T-cell (primary cell): ENCODE measurements at regions not wholly inside any gene's neighbourhood (a gene's known extent, or its start where the extent isn't known, plus 50 kb on each side); places are given as distances from the start of the nearest gene placed in this dataset.

Experiments
- ATAC-seq, 4 experiments: fragments of 200-7000 bp in 3 of 4; fragments of 150-1000 bp in 1 of 4; cut with Tn5 transposase; replicated peaks in 1 of 4; 1 replicate in 3 of 4; 2 replicates in 1 of 4; pipeline ENCODE4 v1.10.0; 2021; ENCODE audit warnings: moderate library complexity in 3 of 4, mild to moderate bottlenecking in 2 of 4, moderate number of reproducible peaks in 1 of 4
- CTCF ChIA-PET, 2 donors: fragments of 300-600 bp; sonication (Branson Sonifier 250); formaldehyde crosslinking; loops; one replicate each; lab custom pipeline; 2022; ENCODE audit warnings: antibody characterized with exemption in 2 of 2; lab: Charles Lee
- POLR2A ChIA-PET, 2 donors: fragments of 300-600 bp; sonication (Branson Sonifier 250); formaldehyde crosslinking; loops; one replicate each; lab custom pipeline; 2022; ENCODE audit warnings: antibody characterized with exemption in 2 of 2; lab: Charles Lee
- DNase-seq, 35 experiments: peaks; one replicate each; pipeline versions ENCODE4 v3.0.0 to v3.0.0-alpha.2; 2013 to 2023
- H3K27ac ChIP-seq: one replicate; pipeline ENCODE4 v1.5.1; 2013; ENCODE audit warnings: low read length
- H3K27me3 ChIP-seq, 2 experiments: replicated peaks in 1 of 2; 1 replicate in 1 of 2; 2 replicates in 1 of 2; pipeline versions ENCODE4 v1.6.1 to v1.7.0; 2013; ENCODE audit warnings: low read length in 1 of 2, mixed read lengths in 1 of 2; ENCODE audit not compliant: control insufficient read depth in 2 of 2, insufficient read depth in 2 of 2; ENCODE audit errors: extremely low read depth in 1 of 2
- H3K36me3 ChIP-seq, 2 donors: 1 replicate in 1 of 2; 2 replicates in 1 of 2; pipeline versions ENCODE4 v1.6.1 to v1.7.0; 2013; ENCODE audit warnings: low read length in 1 of 2; ENCODE audit not compliant: control insufficient read depth in 2 of 2, insufficient read depth in 1 of 2; ENCODE audit errors: extremely low read depth in 1 of 2
- H3K4me1 ChIP-seq, 2 experiments: 1 replicate in 1 of 2; 2 replicates in 1 of 2; pipeline versions ENCODE4 v1.6.1 to v1.7.0; 2013; ENCODE audit warnings: low read length in 2 of 2, mixed read lengths in 1 of 2; ENCODE audit not compliant: insufficient read depth in 2 of 2, control insufficient read depth in 1 of 2; ENCODE audit errors: extremely low read depth in 1 of 2
- H3K4me3 ChIP-seq, 2 donors: 1 replicate in 1 of 2; 2 replicates in 1 of 2; pipeline versions ENCODE4 v1.5.1 to v1.7.0; 2013; ENCODE audit warnings: mild to moderate bottlenecking in 2 of 2, low read length in 1 of 2, moderate library complexity in 1 of 2; ENCODE audit not compliant: control insufficient read depth in 1 of 2; ENCODE audit errors: extremely low read depth in 1 of 2
- H3K9me3 ChIP-seq: 2 replicates; pipeline ENCODE4 v1.7.0; 2013
- H3K27ac Mint-ChIP-seq, 2 donors: one replicate each; pipeline ENCODE4 v1.8.0; 2020 to 2021; ENCODE audit warnings: mild to moderate bottlenecking in 2 of 2, mixed read lengths in 2 of 2
- H3K27me3 Mint-ChIP-seq, 2 donors: one replicate each; pipeline ENCODE4 v1.8.0; 2021 to 2022; ENCODE audit warnings: mixed read lengths in 2 of 2
- H3K36me3 Mint-ChIP-seq: one replicate; pipeline ENCODE4 v1.8.0; 2021; ENCODE audit warnings: mixed read lengths
- H3K4me1 Mint-ChIP-seq, 3 donors: one replicate each; pipeline ENCODE4 v1.8.0; 2020 to 2022; ENCODE audit warnings: mixed read lengths in 3 of 3, mild to moderate bottlenecking in 1 of 3
- H3K4me3 Mint-ChIP-seq, 3 donors: one replicate each; pipeline ENCODE4 v1.8.0; 2020 to 2022; ENCODE audit warnings: mild to moderate bottlenecking in 3 of 3, mixed read lengths in 3 of 3, moderate library complexity in 3 of 3
- H3K9me3 Mint-ChIP-seq, 3 donors: one replicate each; pipeline ENCODE4 v1.8.0; 2020 to 2022; ENCODE audit warnings: mixed read lengths in 3 of 3
- WGBS: methylation state at CpG from one replicate; pipeline ENCODE4 v1.1.5; 2013; ENCODE audit warnings: missing lambda C conversion rate; ENCODE audit not compliant: insufficient coverage; 5-methylcytosine and 5-hydroxymethylcytosine counted together

- Mint-ChIP-seq H3K27me3 (peaks cover 16 to 21% of the 10 kb centered on the region in 2 donors), H3K4me1 (no peaks in the 10 kb centered on the region), H3K4me3 (no peak overlapping the region), H3K27ac (no peak overlapping the region), H3K36me3 (no peaks in the 10 kb centered on the region), H3K9me3 (peaks cover 0 to 8% (median 0%) of the 10 kb centered on the region in 3 donors)
- Histone ChIP-seq H3K4me1 (no peaks in the 10 kb centered on the region), H3K9me3 (no peaks in the 10 kb centered on the region), H3K27me3 (no peaks in the 10 kb centered on the region), H3K27ac (no peak overlapping the region), H3K4me3 (no peak overlapping the region), H3K36me3 (no peaks in the 10 kb centered on the region)
- CTCF ChIA-PET: no interaction called here
- POLR2A ChIA-PET: no interaction called here
- DNase-seq: no peak
- 100% methylated on average over 1 of the region's 1 CpG for WGBS
- ATAC-seq: no peak
Measured at GRCh38 chr20:54377992-54378773, 97.2 kb upstream of the DOK5 start.

- Mint-ChIP-seq H3K27ac (no peak overlapping the region), H3K9me3 (peaks cover 0 to 8% (median 0%) of the 10 kb centered on the region in 3 donors), H3K4me3 (no peak overlapping the region), H3K27me3 (peaks cover 31 to 33% of the 10 kb centered on the region in 2 donors), H3K4me1 (no peaks in the 10 kb centered on the region), H3K36me3 (no peaks in the 10 kb centered on the region)
- no peaks in the 10 kb centered on the region for H3K36me3 ChIP-seq
- no peak overlapping the region for H3K4me3 ChIP-seq
- ATAC-seq (no peak), DNase-seq (no peak)
- H3K9me3 ChIP-seq: no peaks in the 10 kb centered on the region
- no peaks in the 10 kb centered on the region for H3K4me1 ChIP-seq
- WGBS: 85% methylated on average over 3 of the region's 7 CpGs
- ChIA-PET POLR2A (no interaction called here), CTCF (no interaction called here)
- H3K27me3 ChIP-seq: no peaks in the 10 kb centered on the region
- no peak overlapping the region for H3K27ac ChIP-seq
Measured at GRCh38 chr20:54379893-54380584, 95.4 kb upstream of the DOK5 start.

- H3K27ac ChIP-seq: no peak overlapping the region
- Mint-ChIP-seq H3K27me3 (peaks cover 36 to 38% of the 10 kb centered on the region in 2 donors), H3K36me3 (no peaks in the 10 kb centered on the region), H3K9me3 (peaks cover 0 to 4% (median 0%) of the 10 kb centered on the region in 3 donors), H3K27ac (no peak overlapping the region), H3K4me3 (no peak overlapping the region), H3K4me1 (no peaks in the 10 kb centered on the region)
- no peaks in the 10 kb centered on the region for H3K27me3 ChIP-seq
- ATAC-seq (no peak), DNase-seq (no peak)
- ChIA-PET POLR2A (no interaction called here), CTCF (no interaction called here)
- WGBS: 10% methylated on average over 1 of the region's 3 CpGs
- no peaks in the 10 kb centered on the region for H3K36me3 ChIP-seq
- no peak overlapping the region for H3K4me3 ChIP-seq
- no peaks in the 10 kb centered on the region for H3K9me3 ChIP-seq
- no peaks in the 10 kb centered on the region for H3K4me1 ChIP-seq
Measured at GRCh38 chr20:54382419-54382818, 93.0 kb upstream of the DOK5 start.

- H3K9me3 Mint-ChIP-seq: peaks cover 0 to 6% (median 0%) of the 10 kb centered on the region in 3 donors
- ATAC-seq (no peak), DNase-seq (no peak)
- Histone ChIP-seq H3K27ac (no peak overlapping the region), H3K4me3 (no peak overlapping the region), H3K4me1 (no peaks in the 10 kb centered on the region), H3K36me3 (no peaks in the 10 kb centered on the region), H3K9me3 (no peaks in the 10 kb centered on the region), H3K27me3 (no peaks in the 10 kb centered on the region)
- ChIA-PET POLR2A (no interaction called here), CTCF (no interaction called here)
- H3K4me3 Mint-ChIP-seq: no peak overlapping the region
- no peak overlapping the region for H3K27ac Mint-ChIP-seq
- no peaks in the 10 kb centered on the region for H3K4me1 Mint-ChIP-seq
- H3K36me3 Mint-ChIP-seq: no peaks in the 10 kb centered on the region
- WGBS: 88% methylated on average over 4 of the region's 8 CpGs
- peaks cover 34 to 36% of the 10 kb centered on the region in 2 donors for H3K27me3 Mint-ChIP-seq
Measured at GRCh38 chr20:54385746-54386145, 89.6 kb upstream of the DOK5 start.

GRCh38 chr20:54389596-54390280 is 85.7 kb upstream of the DOK5 start:
- POLR2A ChIA-PET: no interaction called here
- 83% methylated on average over 5 of the region's 9 CpGs for WGBS

GRCh38 chr20:54397292-54398140 is 77.9 kb upstream of the DOK5 start:
- H3K36me3 Mint-ChIP-seq: no peaks in the 10 kb centered on the region
- Histone ChIP-seq H3K27ac (no peak overlapping the region), H3K36me3 (no peaks in the 10 kb centered on the region), H3K27me3 (peaks cover 0 to 4% of the 10 kb centered on the region in 2 experiments), H3K4me3 (no peak overlapping the region), H3K9me3 (no peaks in the 10 kb centered on the region), H3K4me1 (no peaks in the 10 kb centered on the region)
- ChIA-PET CTCF (no interaction called here), POLR2A (no interaction called here)
- H3K4me1 Mint-ChIP-seq: no peaks in the 10 kb centered on the region
- H3K27ac Mint-ChIP-seq: no peak overlapping the region
- no peak for ATAC-seq
- no peak overlapping the region for H3K4me3 Mint-ChIP-seq
- 100% methylated on average over 2 of the region's 3 CpGs for WGBS
- no peak for DNase-seq
- peaks cover 0 to 8% of the 10 kb centered on the region in 2 donors for H3K27me3 Mint-ChIP-seq
- peaks cover 0 to 3% (median 0%) of the 10 kb centered on the region in 3 donors for H3K9me3 Mint-ChIP-seq

More at GRCh38 chr20:54389596-54390280, 85.7 kb upstream of the DOK5 start:
- ATAC-seq: no peak
- Mint-ChIP-seq H3K27ac (no peak overlapping the region), H3K4me1 (no peaks in the 10 kb centered on the region), H3K36me3 (no peaks in the 10 kb centered on the region), H3K27me3 (peaks cover 4 to 11% of the 10 kb centered on the region in 2 donors), H3K9me3 (peaks cover 0 to 3% (median 0%) of the 10 kb centered on the region in 3 donors), H3K4me3 (no peak overlapping the region)
- H3K27me3 ChIP-seq: no peaks in the 10 kb centered on the region
- no peaks in the 10 kb centered on the region for H3K36me3 ChIP-seq
- CTCF ChIA-PET: interaction anchor here in 1 of 2 donors (0.5 kb wide), 1 partner anchor 40 kb away, joined by 3 read pairs; no protein-coding TSS in a partner anchor
- no peak overlapping the region for H3K27ac ChIP-seq
- no peaks in the 10 kb centered on the region for H3K9me3 ChIP-seq
- no peaks in the 10 kb centered on the region for H3K4me1 ChIP-seq
- H3K4me3 ChIP-seq: no peak overlapping the region
- no peak for DNase-seq
